Keratinocyte (primary cell): ENCODE measurements at regions not wholly inside any gene's neighbourhood (a gene's known extent, or its start where the extent isn't known, plus 50 kb on each side); places are given as distances from the start of the nearest gene placed in this dataset.

Source experiments
- EZH2 ChIP-seq: IDR thresholded peaks from one replicate; pipeline ENCODE4 v1.6.1; 2012; ENCODE audit warnings: inconsistent platforms, mild to moderate bottlenecking, low read length, moderate library complexity
- TF ChIP-seq, protein P1 (sequence below), 3 experiments: IDR thresholded peaks in 1 of 3; conservative IDR thresholded peaks in 1 of 3; optimal IDR thresholded peaks in 1 of 3; 2 replicates in 2 of 3; 3 replicates in 1 of 3; pipeline versions ENCODE3 to v1.5.1; 2011; ENCODE audit warnings: low read length in 3 of 3, mild to moderate bottlenecking in 3 of 3, moderate library complexity in 2 of 3, control low read depth in 1 of 3, inconsistent platforms in 1 of 3; ENCODE audit not compliant: insufficient read depth in 2 of 3; ENCODE audit errors: extremely low read depth in 1 of 3

DNA sequence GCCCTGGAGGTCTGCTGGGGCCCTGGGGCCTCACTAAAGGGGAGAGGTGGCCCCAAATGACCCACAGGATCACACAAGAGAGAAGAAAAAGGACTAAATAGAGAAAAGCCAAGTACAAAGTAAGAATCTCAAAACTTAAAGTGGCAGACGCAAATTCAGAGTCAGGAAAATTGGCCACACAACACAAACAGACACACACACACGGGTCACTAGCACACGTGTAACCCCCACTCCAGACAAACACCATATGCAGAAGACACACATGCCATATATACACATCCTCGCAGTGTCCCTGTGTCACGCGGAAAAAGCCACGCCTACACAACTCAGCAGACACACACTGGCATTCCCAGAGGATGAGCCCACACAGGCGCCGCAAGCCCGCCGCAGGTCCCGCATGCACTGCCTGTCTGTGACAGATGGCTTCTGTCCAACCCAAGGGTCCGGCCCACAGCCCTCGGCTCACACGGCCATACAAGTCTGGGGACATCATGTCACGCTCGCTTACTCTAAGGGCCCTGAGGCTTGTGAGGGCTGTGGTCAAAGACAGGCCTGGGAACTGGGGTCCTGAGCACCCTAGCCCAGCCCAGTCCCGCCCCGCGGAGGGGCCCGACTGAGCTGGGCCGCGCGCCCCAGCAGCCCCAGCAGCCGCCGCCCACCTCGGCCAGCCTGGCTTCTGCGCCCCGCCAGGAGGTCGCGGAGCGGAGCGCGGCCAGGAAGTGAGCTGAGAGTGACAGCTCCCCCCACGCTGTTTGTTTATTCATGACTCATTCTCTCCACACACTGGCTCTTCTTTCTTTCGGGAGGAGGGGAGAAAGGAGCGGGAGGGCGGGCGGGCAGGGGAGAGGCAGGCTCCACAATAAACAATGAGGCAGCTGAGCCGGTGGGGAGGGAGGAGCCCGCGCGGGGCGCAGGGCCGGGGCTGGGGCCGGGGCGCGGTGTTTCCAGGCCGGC lies 95.5 kb upstream of the ZMIZ1 start:
- TF ChIP-seq, protein P1, sequence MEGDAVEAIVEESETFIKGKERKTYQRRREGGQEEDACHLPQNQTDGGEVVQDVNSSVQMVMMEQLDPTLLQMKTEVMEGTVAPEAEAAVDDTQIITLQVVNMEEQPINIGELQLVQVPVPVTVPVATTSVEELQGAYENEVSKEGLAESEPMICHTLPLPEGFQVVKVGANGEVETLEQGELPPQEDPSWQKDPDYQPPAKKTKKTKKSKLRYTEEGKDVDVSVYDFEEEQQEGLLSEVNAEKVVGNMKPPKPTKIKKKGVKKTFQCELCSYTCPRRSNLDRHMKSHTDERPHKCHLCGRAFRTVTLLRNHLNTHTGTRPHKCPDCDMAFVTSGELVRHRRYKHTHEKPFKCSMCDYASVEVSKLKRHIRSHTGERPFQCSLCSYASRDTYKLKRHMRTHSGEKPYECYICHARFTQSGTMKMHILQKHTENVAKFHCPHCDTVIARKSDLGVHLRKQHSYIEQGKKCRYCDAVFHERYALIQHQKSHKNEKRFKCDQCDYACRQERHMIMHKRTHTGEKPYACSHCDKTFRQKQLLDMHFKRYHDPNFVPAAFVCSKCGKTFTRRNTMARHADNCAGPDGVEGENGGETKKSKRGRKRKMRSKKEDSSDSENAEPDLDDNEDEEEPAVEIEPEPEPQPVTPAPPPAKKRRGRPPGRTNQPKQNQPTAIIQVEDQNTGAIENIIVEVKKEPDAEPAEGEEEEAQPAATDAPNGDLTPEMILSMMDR (optimal IDR thresholded peaks at IDR 0.05 in 1 of 3, IDR thresholded peaks at IDR 0.05 in 1 of 3, conservative IDR thresholded peaks at IDR 0.05 in 1 of 3; ENCODE audit: extremely low read depth in 1 of 3, insufficient read depth in 2 of 3, low read length in 3 of 3), result no peak
- no peak for TF ChIP-seq EZH2
